ENCODE measurements at regions not wholly inside any gene's neighbourhood (a gene's known extent, or its start where the extent isn't known, plus 50 kb on each side); places are given as distances from the start of the nearest gene placed in this dataset.

DNA sequence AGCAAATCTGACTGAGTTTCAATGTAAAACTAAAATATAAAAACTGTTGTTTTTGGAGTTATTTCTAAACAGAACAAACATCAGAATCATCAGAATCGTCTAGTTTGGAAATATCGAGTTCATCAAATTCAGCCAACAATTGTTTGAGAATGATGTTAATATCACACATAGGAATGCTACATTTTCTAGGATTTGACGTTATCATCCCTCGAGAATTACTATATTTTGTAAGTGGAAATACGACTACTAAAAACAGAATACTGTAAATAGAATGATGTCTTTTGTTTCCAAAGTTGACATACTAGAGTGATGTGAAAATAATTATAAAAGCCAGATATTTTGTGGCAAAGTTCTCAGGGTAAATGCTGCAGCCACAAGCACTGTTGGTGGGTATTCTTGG is 805.9 kb downstream of the TLE1 start:
- DNase-seq, result no peak

DNA sequence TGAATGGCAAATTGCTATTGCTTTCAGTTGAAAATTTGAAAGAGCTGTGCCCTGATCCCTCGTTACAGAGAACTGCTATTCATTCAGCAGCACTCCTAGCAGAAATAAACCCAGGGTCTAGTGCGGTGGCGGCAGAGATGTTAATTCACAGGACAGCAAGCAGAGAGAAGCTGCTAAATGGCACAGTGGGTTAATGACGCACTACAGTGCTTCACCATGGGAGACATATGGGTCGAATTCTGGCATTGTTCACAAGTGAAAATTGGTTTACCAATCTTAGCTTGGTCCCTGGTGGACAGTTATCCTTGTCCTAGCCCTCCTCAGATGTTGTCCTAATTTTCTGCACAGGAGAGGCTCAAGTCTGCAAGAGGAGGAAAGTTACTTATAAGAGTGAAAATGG is 807.4 kb downstream of the TLE1 start:
- DNase-seq, result no peak

- no peak for DNase-seq
These were observed 808.0 kb downstream of the TLE1 start for GRCh38 chr9:80881320-80881719.

DNA sequence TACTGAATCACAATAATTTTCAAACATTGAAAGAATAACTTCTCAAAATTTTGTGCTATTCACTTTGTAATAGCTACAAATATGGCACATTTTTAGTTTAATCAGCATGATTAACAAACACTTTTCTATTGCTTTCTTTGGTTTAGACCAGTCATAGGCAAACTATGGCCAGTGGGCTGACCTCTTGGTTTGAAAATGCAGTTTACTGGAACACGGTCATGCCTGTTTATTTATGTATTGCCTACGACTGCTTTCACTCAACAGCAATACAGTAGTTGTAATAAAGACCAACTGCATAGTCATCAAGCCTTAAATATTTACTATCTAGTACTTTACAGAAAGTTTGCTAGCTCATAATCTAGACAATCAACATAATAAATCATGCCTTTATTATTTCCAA is 810.8 kb downstream of the TLE1 start:
- DNase-seq, result no peak

- no peak for DNase-seq
These were observed 813.4 kb downstream of the TLE1 start for GRCh38 chr9:80875947-80876346.

DNA sequence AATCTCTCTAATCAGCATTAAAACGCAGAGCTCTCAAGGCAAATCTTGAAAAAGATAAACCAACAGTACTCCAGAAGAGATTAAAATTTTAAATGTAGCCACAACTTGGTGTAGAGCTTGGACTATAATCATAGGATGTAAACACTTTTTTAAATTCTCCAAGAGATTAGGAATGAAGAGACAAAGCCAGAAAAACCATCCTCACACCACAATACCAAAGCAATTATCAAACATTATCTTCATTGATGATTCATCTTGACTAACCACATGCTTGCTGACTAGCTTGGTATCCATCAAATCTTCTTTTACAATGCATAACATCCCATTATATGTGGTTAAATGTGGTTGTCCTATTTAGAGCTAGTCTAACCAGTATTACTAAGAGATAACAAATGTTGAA is 815.1 kb downstream of the TLE1 start:
- no peak for DNase-seq

DNA sequence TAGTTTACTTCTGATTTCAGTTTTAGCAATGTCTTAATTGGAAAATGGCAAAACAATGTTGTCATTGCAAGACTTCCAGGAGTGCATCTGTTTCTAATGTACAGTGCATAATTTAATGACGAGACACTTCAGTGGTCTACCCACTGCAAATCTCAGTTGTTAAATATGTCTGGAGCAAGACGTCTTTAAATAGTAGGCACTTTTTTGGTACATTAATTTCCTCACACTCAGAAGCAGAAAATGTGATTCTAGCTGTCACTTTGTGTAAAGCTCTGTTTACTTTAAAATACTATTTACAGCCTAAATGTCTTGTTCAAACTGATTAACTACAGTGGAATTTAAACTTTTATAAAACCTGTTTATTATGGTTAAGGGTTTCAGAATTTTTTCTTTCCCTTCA is 815.5 kb downstream of the TLE1 start:
- no peak for DNase-seq

DNA sequence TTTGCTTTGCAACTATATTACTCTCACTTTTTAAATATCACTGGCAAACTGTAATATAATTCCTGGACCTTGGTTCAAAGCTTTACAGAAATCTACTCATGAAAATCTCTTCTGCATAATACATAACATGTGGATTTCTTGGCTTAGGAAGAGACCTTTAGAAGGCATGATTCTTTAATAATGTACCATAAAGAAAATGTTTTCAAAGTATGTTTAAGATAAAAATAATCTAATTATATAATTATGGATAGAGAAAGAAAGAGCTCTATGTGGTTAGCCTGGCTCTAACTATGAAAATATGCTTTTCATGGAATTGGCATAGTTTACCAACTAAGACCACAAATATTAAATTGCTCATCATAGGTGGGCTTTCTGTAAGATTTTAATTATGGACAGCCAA is 817.8 kb downstream of the TLE1 start:
- no peak for DNase-seq

DNA sequence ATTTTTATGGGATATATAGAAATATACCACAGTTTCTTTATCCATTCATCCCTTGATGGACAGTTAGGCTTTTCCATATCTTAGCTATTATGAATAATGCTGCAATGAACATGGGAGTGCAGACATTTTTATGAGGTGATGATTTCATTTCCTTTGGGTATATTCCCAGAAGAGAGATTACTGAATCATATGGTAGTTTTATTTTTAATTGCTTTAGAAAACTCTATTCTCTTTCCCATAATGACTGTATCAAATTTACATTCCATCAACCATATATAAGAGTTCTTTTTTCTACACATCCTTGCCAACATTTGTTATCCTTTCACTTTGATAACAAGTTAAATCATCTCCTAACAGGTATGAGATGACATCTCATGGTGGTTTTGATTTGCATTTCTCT is 821.6 kb downstream of the TLE1 start:
- DNase-seq, result no peak

- DNase-seq, result no peak
These were observed 822.6 kb downstream of the TLE1 start for GRCh38 chr9:80866576-80867227.

DNA sequence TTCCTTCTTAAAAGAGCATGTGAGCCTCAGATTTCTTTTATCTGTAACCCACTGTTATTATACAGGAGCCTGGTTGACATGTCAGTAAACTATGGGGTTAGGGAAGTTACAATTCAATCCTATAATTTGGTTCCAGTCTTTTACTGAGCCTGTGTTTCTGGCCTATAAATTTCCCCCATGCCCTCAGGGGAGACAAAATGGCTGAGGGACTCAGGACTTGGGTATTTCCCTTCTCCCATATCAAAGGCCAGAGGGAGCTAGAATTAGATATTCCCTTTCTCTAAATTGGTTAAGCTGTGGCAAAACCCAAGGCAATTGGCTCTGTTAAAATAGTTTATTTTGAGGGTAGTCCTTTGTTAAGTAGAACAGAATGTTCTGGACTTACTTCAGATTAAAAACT is 823.2 kb downstream of the TLE1 start:
- no peak for DNase-seq

DNA sequence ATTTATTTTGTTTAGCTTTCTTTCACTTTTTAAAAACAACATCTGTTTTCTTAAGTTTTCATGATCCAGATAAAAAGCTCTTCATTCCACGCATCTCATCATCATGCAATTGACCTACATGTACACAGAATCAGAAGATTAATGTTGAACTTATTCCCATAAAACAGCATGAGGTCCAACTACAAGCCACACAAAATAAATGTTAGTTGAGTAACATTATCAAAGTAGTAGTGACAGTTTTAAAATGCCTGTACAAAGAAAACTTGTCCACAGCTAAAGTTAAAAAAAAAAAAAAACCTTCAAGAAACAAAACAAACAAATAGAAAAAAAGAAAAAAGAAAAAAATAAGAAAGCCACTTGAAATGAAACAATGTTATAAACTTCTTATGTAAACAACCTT is 846.3 kb downstream of the TLE1 start:
- DNase-seq, result no peak

GRCh38 chr9:80842389-80842788 is 847.0 kb downstream of the TLE1 start:
- no peak for DNase-seq

GRCh38 chr9:80841888-80842287 is 847.5 kb downstream of the TLE1 start:
- DNase-seq, result no peak

DNA sequence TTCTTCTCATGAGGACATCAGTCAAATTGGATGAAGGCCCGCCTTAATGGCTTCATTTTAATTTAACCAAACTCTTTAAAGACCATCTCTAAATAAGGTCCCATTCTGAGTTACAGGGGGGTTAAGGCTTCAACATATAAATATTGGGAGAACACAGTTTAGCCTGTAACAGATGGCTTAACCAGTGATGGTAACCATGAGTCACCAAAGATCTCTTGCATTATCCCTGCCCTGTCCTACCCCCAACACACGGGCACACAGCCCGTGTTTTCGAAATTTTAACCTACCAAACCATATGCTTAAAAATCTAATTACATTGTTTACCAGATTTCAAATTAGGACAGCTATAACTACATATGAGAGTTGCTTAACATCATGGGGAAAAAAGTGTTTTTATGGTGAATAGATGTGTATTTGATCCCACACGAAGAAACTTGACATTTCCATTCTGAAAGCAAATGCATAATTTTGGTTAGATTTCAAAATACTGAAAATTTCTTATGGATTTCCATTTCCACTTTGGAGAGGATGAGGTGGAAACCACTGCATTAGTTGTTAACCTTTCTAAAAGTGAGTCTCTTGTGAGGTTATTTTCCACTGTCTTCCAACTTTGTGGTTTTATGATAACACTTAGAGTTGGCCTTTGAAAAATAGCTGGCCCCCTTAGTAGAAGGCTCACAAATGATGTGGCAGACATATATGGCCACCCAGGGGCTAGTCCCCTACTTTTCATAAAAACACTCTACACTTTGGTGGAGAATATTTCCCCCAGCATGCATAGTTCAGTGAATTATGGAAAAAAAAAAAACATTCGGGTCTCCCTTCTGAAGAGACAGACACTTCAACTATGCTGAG is 849.3 kb downstream of the TLE1 start:
- no peak for DNase-seq

GRCh38 chr9:80836013-80836412 is 853.3 kb downstream of the TLE1 start:
- no peak for DNase-seq

- DNase-seq, result no peak
These were observed 857.6 kb downstream of the TLE1 start for GRCh38 chr9:80831751-80832150.

DNA sequence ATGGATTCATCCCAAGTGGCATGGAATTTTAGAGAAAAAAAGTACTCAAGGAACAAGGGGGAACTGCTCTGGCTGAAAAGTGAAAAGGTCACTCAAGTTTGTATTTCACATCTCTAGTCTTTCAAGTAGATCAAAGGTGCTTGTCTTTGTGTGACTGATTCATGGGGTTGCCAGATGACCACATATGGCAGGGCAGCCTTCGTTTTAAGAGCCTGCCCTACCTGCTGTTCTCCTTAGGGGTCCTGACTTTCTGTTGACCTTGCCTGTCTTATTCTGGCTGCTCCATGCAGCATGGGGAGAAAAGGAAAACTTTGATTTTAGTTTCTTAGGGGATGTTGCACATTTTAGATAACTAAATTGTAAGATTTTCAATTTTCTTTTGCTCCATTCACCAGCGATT is 877.7 kb downstream of the TLE1 start:
- no peak for DNase-seq

DNA sequence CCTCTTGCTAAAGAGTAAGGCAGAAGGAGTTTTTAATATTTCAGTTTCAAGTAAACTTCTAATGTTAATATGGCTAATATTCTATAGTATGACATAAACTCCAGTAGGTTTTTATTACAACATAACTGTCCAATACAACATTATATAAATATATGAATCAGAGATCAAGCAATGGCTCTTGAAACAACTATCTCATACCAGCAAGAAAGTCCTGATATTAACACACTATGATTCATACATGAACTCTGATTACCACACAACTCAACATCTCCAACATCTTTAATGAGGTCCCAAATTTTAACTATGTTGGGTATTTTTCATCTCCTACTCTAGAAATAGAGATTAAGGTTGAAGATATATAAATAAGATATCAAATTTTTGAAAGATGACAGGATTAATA is 878.3 kb downstream of the TLE1 start:
- DNase-seq, result no peak

- no peak for DNase-seq
These were observed 882.7 kb downstream of the TLE1 start for GRCh38 chr9:80806671-80807070.

- DNase-seq, result no peak
These were observed 884.5 kb downstream of the TLE1 start for GRCh38 chr9:80804873-80805272.

- no peak for DNase-seq
These were observed 891.3 kb downstream of the TLE1 start for GRCh38 chr9:80797831-80798688.

DNA sequence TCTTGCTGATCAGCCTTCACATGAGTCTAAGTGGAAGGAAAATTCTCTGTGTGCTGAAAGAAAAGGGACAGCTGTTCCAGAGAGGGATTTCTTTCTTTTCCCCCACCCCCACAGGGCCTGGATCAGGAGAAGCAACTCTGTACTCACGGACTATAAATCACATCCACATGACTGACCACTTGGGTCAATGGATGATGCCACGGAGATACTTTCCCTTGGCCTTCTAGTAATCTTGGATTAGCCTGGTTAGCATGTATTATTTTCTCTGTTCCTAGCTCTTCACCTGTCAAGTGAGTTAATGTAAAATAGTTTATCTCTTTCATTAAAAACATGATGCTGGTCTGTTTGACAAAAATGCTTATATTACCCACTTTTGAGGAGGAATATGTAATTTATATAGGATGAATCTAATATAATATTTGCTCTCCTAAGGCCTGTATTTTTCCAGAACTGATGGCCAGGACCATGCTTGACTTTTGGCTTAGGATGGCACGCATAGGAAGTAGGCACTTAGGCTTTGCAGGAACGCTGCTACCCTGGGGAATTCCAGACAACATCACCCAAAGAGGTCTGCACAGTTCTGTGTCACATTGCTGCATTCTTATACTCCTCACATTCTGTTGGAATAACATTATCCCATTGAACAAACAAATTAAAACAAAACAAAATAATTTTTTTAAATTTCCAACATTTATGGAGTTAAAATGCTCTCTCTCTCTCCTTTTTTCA is 892.1 kb downstream of the TLE1 start:
- DNase-seq, result no peak
